Gastroesophageal sphincter (tissue), 4 donors: ENCODE measurements at regions not wholly inside any gene's neighbourhood (a gene's known extent, or its start where the extent isn't known, plus 50 kb on each side); places are given as distances from the start of the nearest gene placed in this dataset.
"Not testable (repeated sequence)": the region's sequence is repeated elsewhere in the genome, so short reads cannot be mapped to it uniquely, and the experiment has no call there.

ENCODE experiments used
- ATAC-seq: fragments of 150-250 bp; one replicate; pipeline ENCODE4 v1.9.1; 2016; ENCODE audit warnings: mild to moderate bottlenecking, moderate library complexity
- H3K27ac ChIP-seq, 4 donors: fragments of 200-600 bp; sonication (generic) in 3 of 4; 1 replicate in 3 of 4; 2 replicates in 1 of 4; pipeline ENCODE4 v1.5.1; 2016 to 2019
- H3K27me3 ChIP-seq: fragments of 200-600 bp; sonication (generic); one replicate; pipeline ENCODE4 v1.5.1; 2019
- H3K36me3 ChIP-seq, 2 donors: fragments of 200-600 bp; sonication (generic); one replicate each; pipeline ENCODE4 v1.5.1; 2019; ENCODE audit warnings: control low read depth in 1 of 2
- H3K4me1 ChIP-seq, 3 donors: fragments of 200-600 bp; sonication (generic); 1 replicate in 2 of 3; 2 replicates in 1 of 3; pipeline ENCODE4 v1.5.1; 2016 to 2019; ENCODE audit warnings: control low read depth in 2 of 3
- H3K4me3 ChIP-seq, 2 donors: fragments of 200-600 bp; sonication (generic); one replicate each; pipeline ENCODE4 v1.5.1; 2019; ENCODE audit warnings: mild to moderate bottlenecking in 1 of 2, moderate library complexity in 1 of 2
- H3K9me3 ChIP-seq, 3 donors: fragments of 200-600 bp; sonication (generic); one replicate each; pipeline ENCODE4 v1.5.1; 2017 to 2019; ENCODE audit warnings: control low read depth in 2 of 3
- EP300 ChIP-seq: sonication (generic); formaldehyde crosslinking; IDR thresholded peaks from one replicate; pipeline ENCODE4 v1.6.1; 2017; ENCODE audit warnings: antibody characterized with exemption, mild to moderate bottlenecking
- POLR2A ChIP-seq, 2 donors: fragments of 450-650 bp; IDR thresholded peaks; one replicate each; pipeline ENCODE4 v1.6.1; 2017; ENCODE audit warnings: antibody characterized with exemption in 2 of 2, mild to moderate bottlenecking in 2 of 2, moderate library complexity in 1 of 2
- POLR2AphosphoS5 ChIP-seq: sonication (generic); formaldehyde crosslinking; IDR thresholded peaks from one replicate; pipeline ENCODE4 v1.6.1; 2017; ENCODE audit warnings: antibody characterized with exemption
- WGBS, 2 donors: methylation state at CpG; one replicate each; pipeline ENCODE4 v1.1.5; 2018; ENCODE audit warnings: low coverage in 1 of 2; 5-methylcytosine and 5-hydroxymethylcytosine counted together
- TF ChIP-seq, protein P1 (sequence below), 4 experiments: fragments of 200-600 bp in 2 of 4; fragments of 450-650 bp in 2 of 4; sonication (generic) in 1 of 4; IDR thresholded peaks; one replicate each; pipeline ENCODE4 v1.5.1; 2017 to 2019; ENCODE audit warnings: antibody characterized with exemption in 4 of 4, mild to moderate bottlenecking in 2 of 4, moderate library complexity in 2 of 4

- peaks cover 0 to 14% (median 0%) of the 10 kb centered on the region in 3 donors for H3K9me3 ChIP-seq
These were observed 327.7 kb upstream of the STEAP1 start for GRCh38 chr7:89826557-89826956.

GRCh38 chr7:89837515-89837914 is 316.8 kb upstream of the STEAP1 start:
- WGBS, 2 donors: 0% methylated on average over 1 of the region's 1 CpG
- Histone ChIP-seq H3K9me3 (no peaks in the 10 kb centered on the region), H3K4me1 (no peaks in the 10 kb centered on the region), H3K4me3 (no peak overlapping the region), H3K27ac (no peak overlapping the region), H3K27me3 (no peaks in the 10 kb centered on the region), H3K36me3 (no peaks in the 10 kb centered on the region)
- TF ChIP-seq POLR2AphosphoS5: no peak
- no peak for TF ChIP-seq EP300
- TF ChIP-seq, protein P1, sequence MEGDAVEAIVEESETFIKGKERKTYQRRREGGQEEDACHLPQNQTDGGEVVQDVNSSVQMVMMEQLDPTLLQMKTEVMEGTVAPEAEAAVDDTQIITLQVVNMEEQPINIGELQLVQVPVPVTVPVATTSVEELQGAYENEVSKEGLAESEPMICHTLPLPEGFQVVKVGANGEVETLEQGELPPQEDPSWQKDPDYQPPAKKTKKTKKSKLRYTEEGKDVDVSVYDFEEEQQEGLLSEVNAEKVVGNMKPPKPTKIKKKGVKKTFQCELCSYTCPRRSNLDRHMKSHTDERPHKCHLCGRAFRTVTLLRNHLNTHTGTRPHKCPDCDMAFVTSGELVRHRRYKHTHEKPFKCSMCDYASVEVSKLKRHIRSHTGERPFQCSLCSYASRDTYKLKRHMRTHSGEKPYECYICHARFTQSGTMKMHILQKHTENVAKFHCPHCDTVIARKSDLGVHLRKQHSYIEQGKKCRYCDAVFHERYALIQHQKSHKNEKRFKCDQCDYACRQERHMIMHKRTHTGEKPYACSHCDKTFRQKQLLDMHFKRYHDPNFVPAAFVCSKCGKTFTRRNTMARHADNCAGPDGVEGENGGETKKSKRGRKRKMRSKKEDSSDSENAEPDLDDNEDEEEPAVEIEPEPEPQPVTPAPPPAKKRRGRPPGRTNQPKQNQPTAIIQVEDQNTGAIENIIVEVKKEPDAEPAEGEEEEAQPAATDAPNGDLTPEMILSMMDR (IDR thresholded peaks at IDR 0.05): no peak
- TF ChIP-seq POLR2A (IDR thresholded peaks at IDR 0.05): no peak
- ATAC-seq: no peak

More at GRCh38 chr7:89826557-89826956, 327.7 kb upstream of the STEAP1 start:
- TF ChIP-seq POLR2A (IDR thresholded peaks at IDR 0.05) (no peak), POLR2AphosphoS5 (no peak)
- Histone ChIP-seq H3K36me3 (no peaks in the 10 kb centered on the region), H3K4me1 (no peaks in the 10 kb centered on the region), H3K27ac (no peak overlapping the region), H3K27me3 (no peaks in the 10 kb centered on the region), H3K4me3 (no peak overlapping the region)
- no peak for ATAC-seq

DNA sequence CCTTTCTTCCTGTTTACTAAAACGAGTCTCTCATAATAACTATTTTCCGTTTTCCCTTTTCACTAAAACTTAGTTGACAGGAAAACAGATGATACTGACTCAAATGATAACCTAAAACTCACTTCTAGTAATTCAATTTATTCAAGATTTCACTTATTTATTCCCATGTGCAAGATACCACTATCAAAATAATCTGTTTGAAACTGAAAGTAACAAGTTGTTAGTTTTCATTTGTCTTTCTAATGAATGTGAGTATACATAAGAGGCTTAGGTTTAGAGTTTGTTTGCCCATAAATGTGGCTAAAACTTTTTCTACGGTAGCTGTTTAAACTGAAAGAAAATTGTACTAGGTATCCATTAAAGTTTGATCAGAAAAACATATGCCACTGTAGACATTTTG is 314.9 kb upstream of the STEAP1 start:
- WGBS, 2 donors: 49 to 56% methylated on average over 3 of the region's 3 CpGs
- ATAC-seq: no peak
- H3K9me3 ChIP-seq: no peaks in the 10 kb centered on the region

DNA sequence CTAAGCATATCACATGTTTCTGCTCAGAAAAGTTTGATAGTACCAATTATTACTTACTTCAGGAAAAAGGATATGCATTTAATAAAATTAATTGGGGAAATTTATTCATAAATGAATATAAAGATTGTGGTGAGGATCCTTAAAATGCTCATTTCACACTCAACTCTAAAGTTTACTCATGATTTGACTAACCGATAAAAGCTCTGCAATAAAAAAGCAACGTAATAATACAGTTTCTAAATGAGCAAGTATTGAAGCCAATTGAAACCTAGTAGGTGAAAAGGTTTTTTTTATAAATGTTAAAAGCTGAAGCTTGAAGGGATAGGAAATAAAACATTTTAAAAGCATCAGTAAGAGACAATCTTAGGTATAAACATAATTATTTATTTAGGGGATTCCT is 308.3 kb upstream of the STEAP1 start:
- no peaks in the 10 kb centered on the region for H3K9me3 ChIP-seq
- no peaks in the 10 kb centered on the region for H3K4me1 ChIP-seq
- 93 to 97% methylated on average over 2 of the region's 2 CpGs for WGBS, 2 donors
- no peak for TF ChIP-seq EP300
- TF ChIP-seq POLR2A (IDR thresholded peaks at IDR 0.05): no peak
- TF ChIP-seq, protein P1 (IDR thresholded peaks at IDR 0.05): no peak
- no peak for TF ChIP-seq POLR2AphosphoS5
- H3K27me3 ChIP-seq: no peaks in the 10 kb centered on the region
- no peak overlapping the region for H3K4me3 ChIP-seq
- no peaks in the 10 kb centered on the region for H3K36me3 ChIP-seq
- no peak for ATAC-seq
- H3K27ac ChIP-seq: no peak overlapping the region

More for the DNA sequence above, 314.9 kb upstream of the STEAP1 start:
- Histone ChIP-seq H3K27ac (no peak overlapping the region), H3K36me3 (no peaks in the 10 kb centered on the region), H3K27me3 (no peaks in the 10 kb centered on the region), H3K4me3 (no peak overlapping the region), H3K4me1 (no peaks in the 10 kb centered on the region)
- TF ChIP-seq, protein P1 (IDR thresholded peaks at IDR 0.05): no peak
- TF ChIP-seq POLR2A (IDR thresholded peaks at IDR 0.05) (no peak), POLR2AphosphoS5 (no peak), EP300 (no peak)

DNA sequence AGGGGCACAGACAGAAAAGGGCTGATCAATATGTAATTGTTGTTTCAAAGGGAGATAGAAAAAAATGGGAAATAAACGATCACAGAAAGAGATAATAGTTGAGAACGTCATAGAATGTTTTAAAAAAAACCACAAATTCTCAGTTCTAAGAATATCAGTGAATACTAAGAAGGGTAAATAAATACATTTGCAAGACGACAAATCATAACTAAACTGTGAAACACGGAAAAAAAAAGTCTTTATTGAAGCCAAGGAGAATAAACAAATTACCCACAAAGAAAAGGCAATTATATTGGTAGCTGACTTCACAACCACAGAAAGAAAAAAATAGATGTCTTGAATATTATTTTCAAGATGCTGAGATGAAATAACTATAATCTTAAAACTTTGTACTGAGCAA is 305.2 kb upstream of the STEAP1 start:
- H3K27me3 ChIP-seq: no peaks in the 10 kb centered on the region
- no peaks in the 10 kb centered on the region for H3K9me3 ChIP-seq
- no peak overlapping the region for H3K4me3 ChIP-seq
- no peak for ATAC-seq
- no peaks in the 10 kb centered on the region for H3K36me3 ChIP-seq
- WGBS, 2 donors: 57 to 61% methylated on average over 4 of the region's 4 CpGs
- no peak overlapping the region for H3K27ac ChIP-seq
- H3K4me1 ChIP-seq: no peaks in the 10 kb centered on the region
- no peak for TF ChIP-seq POLR2AphosphoS5
- no peak for TF ChIP-seq POLR2A (IDR thresholded peaks at IDR 0.05)
- TF ChIP-seq, protein P1 (IDR thresholded peaks at IDR 0.05): no peak

DNA sequence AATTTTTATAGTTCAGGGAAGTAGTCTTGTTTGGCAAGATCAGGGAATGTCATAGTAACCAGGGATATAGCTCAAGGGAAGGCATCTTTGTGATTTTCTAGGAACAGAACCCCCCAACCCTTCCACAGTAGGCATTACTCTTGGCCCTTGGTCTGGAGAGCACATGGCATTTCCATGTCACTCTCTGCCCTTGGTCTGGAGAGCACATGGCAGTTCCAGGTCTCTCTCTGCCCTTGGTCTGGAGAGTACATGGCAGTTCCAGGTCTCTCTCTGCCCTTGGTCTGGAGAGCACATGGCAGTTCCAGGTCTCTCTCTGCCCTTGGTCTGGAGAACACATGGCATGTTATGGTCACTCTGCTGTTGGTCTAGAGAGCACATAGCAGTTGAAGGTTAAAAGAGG is 297.2 kb upstream of the STEAP1 start:
- not testable (repeated sequence) for H3K27me3 ChIP-seq, ATAC-seq, H3K4me3 ChIP-seq, H3K4me1 ChIP-seq, H3K27ac ChIP-seq, H3K36me3 ChIP-seq
- H3K9me3 ChIP-seq: peaks cover 0 to 28% (median 0%) of the 10 kb centered on the region in 3 donors
